NCI-H526 treated with DMSO at 0.1 percent for 48 hours (cell line): ENCODE measurements at regions not wholly inside any gene's neighbourhood (a gene's known extent, or its start where the extent isn't known, plus 50 kb on each side); places are given as distances from the start of the nearest gene placed in this dataset.
"Not testable (repeated sequence)": the region's sequence is repeated elsewhere in the genome, so short reads cannot be mapped to it uniquely, and the experiment has no call there.

Experiments used
- DNase-seq: peaks from one replicate; lab custom pipeline; 2025; lab: John Stamatoyannopoulos, UW

- DNase-seq, result no peak
These were observed 118.2 kb upstream of the C7orf33 start for GRCh38 chr7:148472406-148472805.

GRCh38 chr7:148473703-148474480, 116.7 kb upstream of the C7orf33 start:
- no peak for DNase-seq

- no peak for DNase-seq
These were observed 116.0 kb upstream of the C7orf33 start for GRCh38 chr7:148474481-148475025.

- DNase-seq, result no peak
These were observed 112.0 kb upstream of the C7orf33 start for GRCh38 chr7:148478551-148478950.

- DNase-seq, result no peak
These were observed 110.0 kb upstream of the C7orf33 start for GRCh38 chr7:148480479-148481146.

GRCh38 chr7:148481147-148481526, 109.4 kb upstream of the C7orf33 start:
- DNase-seq, result no peak

GRCh38 chr7:148481971-148482626, 108.5 kb upstream of the C7orf33 start:
- DNase-seq, result peak; percentile 28

- no peak for DNase-seq
These were observed 106.9 kb upstream of the C7orf33 start for GRCh38 chr7:148483515-148484308.

GRCh38 chr7:148484486-148484885, 106.1 kb upstream of the C7orf33 start:
- DNase-seq, result no peak

GRCh38 chr7:148485618-148486017, 104.9 kb upstream of the C7orf33 start:
- peak; percentile 23 for DNase-seq

GRCh38 chr7:148486937-148487336, 103.6 kb upstream of the C7orf33 start:
- DNase-seq, result no peak

GRCh38 chr7:148487912-148488311, 102.7 kb upstream of the C7orf33 start:
- no peak for DNase-seq

GRCh38 chr7:148489678-148490077, 100.9 kb upstream of the C7orf33 start:
- no peak for DNase-seq

- DNase-seq, result no peak
These were observed 98.3 kb upstream of the C7orf33 start for GRCh38 chr7:148492157-148492860.

GRCh38 chr7:148495605-148496004, 95.0 kb upstream of the C7orf33 start:
- no peak for DNase-seq

GRCh38 chr7:148500978-148501377, 89.6 kb upstream of the C7orf33 start:
- no peak for DNase-seq

GRCh38 chr7:148503900-148504487, 86.6 kb upstream of the C7orf33 start:
- peak; percentile 19 for DNase-seq

GRCh38 chr7:148505645-148506375, 84.8 kb upstream of the C7orf33 start:
- no peak for DNase-seq

GRCh38 chr7:148507064-148507573, 83.4 kb upstream of the C7orf33 start:
- DNase-seq, result not testable (repeated sequence)

- DNase-seq, result no peak
These were observed 82.8 kb upstream of the C7orf33 start for GRCh38 chr7:148507787-148508186.
